Smooth muscle cell (in vitro differentiated cells): ENCODE measurements at regions not wholly inside any gene's neighbourhood (a gene's known extent, or its start where the extent isn't known, plus 50 kb on each side); places are given as distances from the start of the nearest gene placed in this dataset.
A peak's percentile ranks its signal among the peaks of the same experiment; 100 is the strongest.

Experiments used
- DNase-seq: peaks from one replicate; lab custom pipeline; 2025; ENCODE audit not compliant: unreplicated experiment; lab: John Stamatoyannopoulos, UW
- H2AFZ ChIP-seq: fragments of 200-600 bp; sonication (generic); 2 replicates; pipeline ENCODE4 v1.6.0; 2016; ENCODE audit warnings: antibody characterized with exemption, low read depth, mild to moderate bottlenecking
- H3F3A ChIP-seq: fragments of 200-600 bp; sonication (generic); 2 replicates; pipeline ENCODE4 v1.6.0; 2017; ENCODE audit warnings: antibody characterized with exemption, low read depth
- H3K27ac ChIP-seq: fragments of 200-600 bp; sonication (generic); 2 replicates; pipeline ENCODE4 v1.5.1; 2016; ENCODE audit warnings: low read depth, mild to moderate bottlenecking
- H3K27me3 ChIP-seq: fragments of 200-600 bp; sonication (generic); 2 replicates; pipeline ENCODE4 v1.6.1; 2016; ENCODE audit warnings: low read depth, mild to moderate bottlenecking
- H3K36me3 ChIP-seq: fragments of 200-600 bp; sonication (generic); 2 replicates; pipeline ENCODE4 v1.5.1; 2016; ENCODE audit warnings: low read depth
- H3K4me1 ChIP-seq: fragments of 200-600 bp; sonication (generic); 2 replicates; pipeline ENCODE4 v1.5.1; 2016; ENCODE audit warnings: low read depth
- H3K4me2 ChIP-seq: fragments of 200-600 bp; sonication (generic); 2 replicates; pipeline ENCODE4 v1.6.0; 2016; ENCODE audit warnings: mild to moderate bottlenecking
- H3K4me3 ChIP-seq: fragments of 200-600 bp; sonication (generic); 2 replicates; pipeline ENCODE4 v1.5.1; 2016; ENCODE audit warnings: mild to moderate bottlenecking
- H3K79me2 ChIP-seq: fragments of 200-600 bp; sonication (generic); 2 replicates; pipeline ENCODE4 v1.6.0; 2016; ENCODE audit warnings: low read depth, mild to moderate bottlenecking
- H3K9ac ChIP-seq: fragments of 200-600 bp; sonication (generic); 2 replicates; pipeline ENCODE4 v1.6.0; 2016; ENCODE audit warnings: low read depth
- H3K9me3 ChIP-seq: fragments of 200-600 bp; sonication (generic); replicated peaks from 2 replicates; pipeline ENCODE4 v1.5.1; 2016; ENCODE audit warnings: low read depth
- H4K20me1 ChIP-seq: fragments of 200-600 bp; sonication (generic); 2 replicates; pipeline ENCODE4 v1.6.0; 2016; ENCODE audit warnings: low read depth
- WGBS: methylation state at CpG from one replicate; pipeline ENCODE4 v1.1.7; 2016; ENCODE audit warnings: low lambda C conversion rate; 5-methylcytosine and 5-hydroxymethylcytosine counted together
- TF ChIP-seq, protein P1 (sequence below): fragments of 200-600 bp; sonication (generic); IDR thresholded peaks from 2 replicates; pipeline ENCODE4 v1.5.1; 2017; ENCODE audit warnings: borderline replicate concordance, mild to moderate bottlenecking, antibody characterized with exemption; ENCODE audit not compliant: insufficient read depth, poor library complexity, severe bottlenecking

DNA sequence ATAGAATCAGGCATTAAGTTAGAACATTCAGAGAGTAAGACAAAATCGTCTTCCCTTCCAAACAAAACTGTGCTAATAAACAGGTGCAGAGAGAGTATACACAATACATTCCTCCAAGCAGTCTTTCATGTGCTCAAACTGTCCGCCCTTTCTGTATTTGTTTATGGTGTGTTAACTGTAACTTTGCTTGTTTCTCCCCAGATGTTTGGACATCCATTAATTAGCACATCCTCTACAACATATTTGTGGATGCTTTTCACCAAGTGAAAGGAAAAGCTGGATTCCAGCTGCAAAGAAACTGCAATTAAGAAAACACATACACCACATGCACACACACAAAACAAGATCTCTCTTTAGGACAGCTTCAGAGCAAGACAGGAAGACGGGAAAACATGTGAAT is 912.6 kb downstream of the NTRK3 start:
- Histone ChIP-seq H3K4me3 (no peak overlapping the region), H3K36me3 (no peaks in the 10 kb centered on the region), H3K4me2 (no peak overlapping the region), H3K4me1 (peaks cover 6% of the 10 kb centered on the region), H2AFZ (no peak overlapping the region), H3K27me3 (no peaks in the 10 kb centered on the region), H3K79me2 (no peaks in the 10 kb centered on the region), H4K20me1 (no peaks in the 10 kb centered on the region), H3K9me3 (no peaks in the 10 kb centered on the region), H3K27ac (no peak overlapping the region), H3K9ac (no peak overlapping the region), H3F3A (no peaks in the 10 kb centered on the region)
- TF ChIP-seq, protein P1, sequence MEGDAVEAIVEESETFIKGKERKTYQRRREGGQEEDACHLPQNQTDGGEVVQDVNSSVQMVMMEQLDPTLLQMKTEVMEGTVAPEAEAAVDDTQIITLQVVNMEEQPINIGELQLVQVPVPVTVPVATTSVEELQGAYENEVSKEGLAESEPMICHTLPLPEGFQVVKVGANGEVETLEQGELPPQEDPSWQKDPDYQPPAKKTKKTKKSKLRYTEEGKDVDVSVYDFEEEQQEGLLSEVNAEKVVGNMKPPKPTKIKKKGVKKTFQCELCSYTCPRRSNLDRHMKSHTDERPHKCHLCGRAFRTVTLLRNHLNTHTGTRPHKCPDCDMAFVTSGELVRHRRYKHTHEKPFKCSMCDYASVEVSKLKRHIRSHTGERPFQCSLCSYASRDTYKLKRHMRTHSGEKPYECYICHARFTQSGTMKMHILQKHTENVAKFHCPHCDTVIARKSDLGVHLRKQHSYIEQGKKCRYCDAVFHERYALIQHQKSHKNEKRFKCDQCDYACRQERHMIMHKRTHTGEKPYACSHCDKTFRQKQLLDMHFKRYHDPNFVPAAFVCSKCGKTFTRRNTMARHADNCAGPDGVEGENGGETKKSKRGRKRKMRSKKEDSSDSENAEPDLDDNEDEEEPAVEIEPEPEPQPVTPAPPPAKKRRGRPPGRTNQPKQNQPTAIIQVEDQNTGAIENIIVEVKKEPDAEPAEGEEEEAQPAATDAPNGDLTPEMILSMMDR = no peak
- no peak for DNase-seq
- WGBS = 65% methylated on average over 3 of the region's 3 CpGs

DNA sequence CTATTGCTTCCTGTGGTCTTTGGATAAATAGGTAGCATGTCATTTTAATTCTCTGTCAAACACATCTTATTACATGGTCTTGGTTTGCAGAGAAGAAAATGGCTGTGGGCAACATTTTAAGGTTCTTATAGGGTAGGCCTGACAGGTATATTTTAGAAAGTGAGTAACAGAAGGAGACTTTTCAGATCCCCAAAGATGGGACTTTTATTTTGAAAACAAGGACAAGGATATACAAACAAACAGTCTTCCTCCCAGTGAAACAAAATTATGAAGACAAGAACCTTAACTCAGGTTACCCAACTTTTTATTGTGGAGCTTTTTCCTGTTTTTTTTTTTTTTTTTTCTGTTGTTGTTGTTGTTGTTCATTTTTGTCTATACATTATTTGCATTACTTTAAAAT is 916.2 kb downstream of the NTRK3 start:
- Histone ChIP-seq H3K36me3 (no peaks in the 10 kb centered on the region), H3K27ac (no peak overlapping the region), H3K4me2 (no peak overlapping the region), H3K9ac (no peak overlapping the region), H3K9me3 (no peaks in the 10 kb centered on the region), H3K4me1 (no peaks in the 10 kb centered on the region), H3F3A (no peaks in the 10 kb centered on the region), H3K79me2 (no peaks in the 10 kb centered on the region), H4K20me1 (no peaks in the 10 kb centered on the region), H3K27me3 (peaks cover 3% of the 10 kb centered on the region), H3K4me3 (no peak overlapping the region), H2AFZ (no peak overlapping the region)
- no peak for DNase-seq
- TF ChIP-seq, protein P1 = no peak

DNA sequence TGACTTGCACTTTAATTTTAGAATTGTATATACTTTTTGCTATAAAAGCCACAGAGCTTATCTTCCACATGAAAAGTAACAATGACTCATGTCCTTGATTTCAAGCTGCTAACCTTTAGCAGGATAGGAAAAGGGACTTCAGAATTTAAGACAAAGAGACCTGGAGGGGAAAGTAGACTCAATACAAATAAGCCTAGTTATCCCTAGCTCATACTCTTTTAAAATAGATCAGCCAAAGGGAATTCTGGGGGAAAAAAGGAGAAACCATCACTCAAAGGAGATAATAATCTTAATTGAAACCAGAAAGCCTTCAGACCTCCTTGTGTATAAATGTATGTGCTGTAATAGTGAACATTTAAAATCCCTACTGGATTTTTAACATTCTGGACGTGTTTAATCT is 930.3 kb downstream of the NTRK3 start:
- Histone ChIP-seq H3F3A (no peaks in the 10 kb centered on the region), H3K79me2 (no peaks in the 10 kb centered on the region), H3K36me3 (no peaks in the 10 kb centered on the region), H3K4me3 (no peak overlapping the region), H3K4me2 (peak overlapping the region; percentile 12), H3K27me3 (no peaks in the 10 kb centered on the region), H2AFZ (no peak overlapping the region), H3K27ac (no peak overlapping the region), H3K4me1 (no peaks in the 10 kb centered on the region), H4K20me1 (no peaks in the 10 kb centered on the region), H3K9ac (no peak overlapping the region), H3K9me3 (no peaks in the 10 kb centered on the region)
- DNase-seq = no peak
- TF ChIP-seq, protein P1 = no peak
- 70% methylated on average over 1 of the region's 1 CpG for WGBS

DNA sequence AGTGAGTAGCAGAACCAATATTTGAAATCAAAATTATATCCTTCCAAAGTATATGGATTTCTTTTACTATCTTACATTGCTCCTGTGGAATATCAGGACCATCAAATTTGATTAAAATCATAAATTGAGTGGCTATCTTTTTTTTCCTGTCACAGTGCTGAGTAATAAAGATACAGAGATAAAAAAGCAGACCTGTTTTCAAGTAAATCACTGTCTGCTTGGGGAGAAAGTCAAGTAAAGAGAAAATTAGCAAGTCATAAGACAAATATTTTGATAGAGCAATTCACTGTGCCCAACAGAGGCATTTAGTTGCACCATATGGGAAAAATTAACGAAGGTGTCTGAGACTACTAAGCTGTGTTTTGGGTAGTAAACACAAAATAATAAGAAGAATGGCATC is 933.7 kb downstream of the NTRK3 start:
- Histone ChIP-seq H3K9me3 (no peaks in the 10 kb centered on the region), H3F3A (no peaks in the 10 kb centered on the region), H3K27ac (no peak overlapping the region), H3K4me1 (no peaks in the 10 kb centered on the region), H3K36me3 (no peaks in the 10 kb centered on the region), H3K27me3 (no peaks in the 10 kb centered on the region), H4K20me1 (no peaks in the 10 kb centered on the region), H3K9ac (no peak overlapping the region), H2AFZ (no peak overlapping the region), H3K4me3 (no peak overlapping the region), H3K79me2 (no peaks in the 10 kb centered on the region), H3K4me2 (no peak overlapping the region)
- WGBS = 72% methylated on average over 1 of the region's 1 CpG
- TF ChIP-seq, protein P1 = no peak
- DNase-seq = no peak
